ENCODE measurements at regions not wholly inside any gene's neighbourhood (a gene's known extent, or its start where the extent isn't known, plus 50 kb on each side); places are given as distances from the start of the nearest gene placed in this dataset.

DNA sequence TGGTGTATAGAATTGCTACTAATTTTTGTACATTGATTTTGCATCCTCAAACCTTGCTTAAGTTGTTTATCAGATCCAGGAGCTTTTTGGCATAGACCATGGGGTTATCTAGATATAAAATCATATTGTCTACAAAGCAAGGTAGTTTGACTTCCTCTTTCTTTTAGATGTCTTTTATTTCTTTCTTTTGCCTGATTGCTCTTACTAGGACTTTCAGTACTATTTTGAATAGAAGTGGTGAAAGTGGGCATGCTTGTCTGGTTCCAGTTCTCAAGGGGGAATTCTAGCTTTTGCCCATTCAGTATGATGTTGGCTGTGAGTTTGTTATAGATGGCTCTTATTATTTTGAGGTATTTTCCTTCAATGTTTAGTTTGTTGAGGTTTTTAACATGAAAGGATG, 187.9 kb upstream of the LCORL start:
- TF ChIP-seq, protein P1, sequence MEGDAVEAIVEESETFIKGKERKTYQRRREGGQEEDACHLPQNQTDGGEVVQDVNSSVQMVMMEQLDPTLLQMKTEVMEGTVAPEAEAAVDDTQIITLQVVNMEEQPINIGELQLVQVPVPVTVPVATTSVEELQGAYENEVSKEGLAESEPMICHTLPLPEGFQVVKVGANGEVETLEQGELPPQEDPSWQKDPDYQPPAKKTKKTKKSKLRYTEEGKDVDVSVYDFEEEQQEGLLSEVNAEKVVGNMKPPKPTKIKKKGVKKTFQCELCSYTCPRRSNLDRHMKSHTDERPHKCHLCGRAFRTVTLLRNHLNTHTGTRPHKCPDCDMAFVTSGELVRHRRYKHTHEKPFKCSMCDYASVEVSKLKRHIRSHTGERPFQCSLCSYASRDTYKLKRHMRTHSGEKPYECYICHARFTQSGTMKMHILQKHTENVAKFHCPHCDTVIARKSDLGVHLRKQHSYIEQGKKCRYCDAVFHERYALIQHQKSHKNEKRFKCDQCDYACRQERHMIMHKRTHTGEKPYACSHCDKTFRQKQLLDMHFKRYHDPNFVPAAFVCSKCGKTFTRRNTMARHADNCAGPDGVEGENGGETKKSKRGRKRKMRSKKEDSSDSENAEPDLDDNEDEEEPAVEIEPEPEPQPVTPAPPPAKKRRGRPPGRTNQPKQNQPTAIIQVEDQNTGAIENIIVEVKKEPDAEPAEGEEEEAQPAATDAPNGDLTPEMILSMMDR (IDR thresholded peaks at IDR 0.05; ENCODE audit: insufficient read depth, low read length, poor library complexity, severe bottlenecking): no peak
- no peak for TF ChIP-seq EZH2phosphoT487 (conservative IDR thresholded peaks at IDR 0.05; ENCODE audit: low read length)

Measured in SU-DHL-6 (cell line).